ENCODE measurements at regions not wholly inside any gene's neighbourhood (a gene's known extent, or its start where the extent isn't known, plus 50 kb on each side); places are given as distances from the start of the nearest gene placed in this dataset.

GRCh38 chr9:82531795-82532194 is 531.1 kb downstream of the RASEF start:
- DNase-seq, result no peak
- intact Hi-C loops (cut with DNase I), result loop anchor here (2.0 kb wide), 1 partner anchor 429 kb away; no protein-coding TSS in a partner anchor

GRCh38 chr9:82532504-82533180 is 530.3 kb downstream of the RASEF start:
- intact Hi-C loops (cut with DNase I), result loop anchor here (2.0 kb wide), 1 partner anchor 428 kb away; no protein-coding TSS in a partner anchor
- DNase-seq, result no peak

- intact Hi-C loops (cut with DNase I), result no loop called here
- no peak for DNase-seq
Observed at GRCh38 chr9:82535432-82535998, 527.4 kb downstream of the RASEF start.

GRCh38 chr9:82538634-82539033 is 524.3 kb downstream of the RASEF start:
- no peak for DNase-seq
- intact Hi-C loops (cut with DNase I), result no loop called here

GRCh38 chr9:82539146-82539545 is 523.8 kb downstream of the RASEF start:
- intact Hi-C loops (cut with DNase I), result no loop called here
- DNase-seq, result no peak

- intact Hi-C loops (cut with DNase I), result no loop called here
- no peak for DNase-seq
Observed at GRCh38 chr9:82539856-82540579, 522.9 kb downstream of the RASEF start.

- no peak for DNase-seq
- intact Hi-C loops (cut with DNase I), result no loop called here
Observed at GRCh38 chr9:82543726-82544125, 519.2 kb downstream of the RASEF start.

- DNase-seq, result no peak
- intact Hi-C loops (cut with DNase I), result no loop called here
Observed at GRCh38 chr9:82546136-82546535, 516.8 kb downstream of the RASEF start.

- DNase-seq, result no peak
- intact Hi-C loops (cut with DNase I), result no loop called here
Observed at GRCh38 chr9:82547995-82548394, 514.9 kb downstream of the RASEF start.

- no peak for DNase-seq
Observed at GRCh38 chr9:82549174-82549821, 513.6 kb downstream of the RASEF start.

GRCh38 chr9:82552784-82553183 is 510.2 kb downstream of the RASEF start:
- DNase-seq, result no peak
- intact Hi-C loops (cut with DNase I), result no loop called here

More at GRCh38 chr9:82549174-82549821, 513.6 kb downstream of the RASEF start:
- intact Hi-C loops (cut with DNase I), result no loop called here

GRCh38 chr9:82553654-82554366 is 509.1 kb downstream of the RASEF start:
- intact Hi-C loops (cut with DNase I), result no loop called here
- DNase-seq, result no peak

GRCh38 chr9:82554381-82554780 is 508.6 kb downstream of the RASEF start:
- intact Hi-C loops (cut with DNase I), result no loop called here
- no peak for DNase-seq

- no peak for DNase-seq
- intact Hi-C loops (cut with DNase I), result no loop called here
Observed at GRCh38 chr9:82555031-82555430, 507.9 kb downstream of the RASEF start.

- DNase-seq, result no peak
- intact Hi-C loops (cut with DNase I), result no loop called here
Observed at GRCh38 chr9:82555431-82556051, 507.4 kb downstream of the RASEF start.

GRCh38 chr9:82558346-82558745 is 504.6 kb downstream of the RASEF start:
- intact Hi-C loops (cut with DNase I), result no loop called here
- DNase-seq, result no peak

- DNase-seq, result no peak
- intact Hi-C loops (cut with DNase I), result no loop called here
Observed at GRCh38 chr9:82558855-82559630, 503.9 kb downstream of the RASEF start.

- no peak for DNase-seq
Observed at GRCh38 chr9:82560036-82560435, 502.9 kb downstream of the RASEF start.

GRCh38 chr9:82560457-82560904 is 502.5 kb downstream of the RASEF start:
- no peak for DNase-seq

More at GRCh38 chr9:82560036-82560435, 502.9 kb downstream of the RASEF start:
- intact Hi-C loops (cut with DNase I), result no loop called here

More at GRCh38 chr9:82560457-82560904, 502.5 kb downstream of the RASEF start:
- intact Hi-C loops (cut with DNase I), result no loop called here

All from posterior cingulate gyrus (tissue), 11 donors.